Omental fat pad (tissue), 3 donors: ENCODE measurements at regions not wholly inside any gene's neighbourhood (a gene's known extent, or its start where the extent isn't known, plus 50 kb on each side); places are given as distances from the start of the nearest gene placed in this dataset.
"Not testable (repeated sequence)": the region's sequence is repeated elsewhere in the genome, so short reads cannot be mapped to it uniquely, and the experiment has no call there.

ENCODE experiments used
- ATAC-seq: fragments of 150-250 bp; one replicate; pipeline ENCODE4 v1.9.1; 2016; ENCODE audit warnings: mild to moderate bottlenecking, moderate library complexity; ENCODE audit not compliant: low FRiP score
- DNase-seq: peaks from one replicate; pipeline ENCODE4 v3.0.0-alpha.2; 2019; ENCODE audit warnings: low spot score
- TF ChIP-seq, protein P1 (sequence below), 3 donors: fragments of 450-650 bp; IDR thresholded peaks; one replicate each; pipeline ENCODE4 v1.5.1; 2016 to 2017; ENCODE audit warnings: antibody characterized with exemption in 3 of 3, mild to moderate bottlenecking in 3 of 3, moderate library complexity in 2 of 3

- TF ChIP-seq, protein P1, sequence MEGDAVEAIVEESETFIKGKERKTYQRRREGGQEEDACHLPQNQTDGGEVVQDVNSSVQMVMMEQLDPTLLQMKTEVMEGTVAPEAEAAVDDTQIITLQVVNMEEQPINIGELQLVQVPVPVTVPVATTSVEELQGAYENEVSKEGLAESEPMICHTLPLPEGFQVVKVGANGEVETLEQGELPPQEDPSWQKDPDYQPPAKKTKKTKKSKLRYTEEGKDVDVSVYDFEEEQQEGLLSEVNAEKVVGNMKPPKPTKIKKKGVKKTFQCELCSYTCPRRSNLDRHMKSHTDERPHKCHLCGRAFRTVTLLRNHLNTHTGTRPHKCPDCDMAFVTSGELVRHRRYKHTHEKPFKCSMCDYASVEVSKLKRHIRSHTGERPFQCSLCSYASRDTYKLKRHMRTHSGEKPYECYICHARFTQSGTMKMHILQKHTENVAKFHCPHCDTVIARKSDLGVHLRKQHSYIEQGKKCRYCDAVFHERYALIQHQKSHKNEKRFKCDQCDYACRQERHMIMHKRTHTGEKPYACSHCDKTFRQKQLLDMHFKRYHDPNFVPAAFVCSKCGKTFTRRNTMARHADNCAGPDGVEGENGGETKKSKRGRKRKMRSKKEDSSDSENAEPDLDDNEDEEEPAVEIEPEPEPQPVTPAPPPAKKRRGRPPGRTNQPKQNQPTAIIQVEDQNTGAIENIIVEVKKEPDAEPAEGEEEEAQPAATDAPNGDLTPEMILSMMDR (IDR thresholded peaks at IDR 0.05): no peak
- ATAC-seq (no peak), DNase-seq (no peak)
These were observed 108.0 kb upstream of the MDM1 start for GRCh38 chr12:68440068-68440581.

DNA sequence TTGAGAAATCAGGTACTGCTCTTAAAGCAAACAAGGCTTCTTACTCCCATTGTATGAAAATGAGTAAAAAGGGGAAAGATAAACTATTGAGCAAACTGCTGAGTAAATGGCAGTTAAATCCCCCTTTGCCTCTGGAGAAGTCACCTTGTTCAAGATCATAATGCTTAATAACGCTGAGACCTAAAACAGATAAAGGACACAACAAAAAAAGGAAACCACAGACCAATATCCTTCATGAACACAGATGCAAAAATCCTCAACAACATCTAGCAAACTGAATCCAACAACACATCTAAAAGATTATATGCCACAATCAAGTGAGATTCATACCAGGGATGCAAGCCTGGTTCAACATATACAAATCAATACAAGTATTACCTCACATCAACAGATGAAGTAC lies 109.0 kb upstream of the MDM1 start:
- TF ChIP-seq, protein P1 (IDR thresholded peaks at IDR 0.05): no peak
- ATAC-seq (no peak), DNase-seq (no peak)

GRCh38 chr12:68442353-68442972 lies 110.3 kb upstream of the MDM1 start:
- ATAC-seq, DNase-seq: not testable (repeated sequence)

DNA sequence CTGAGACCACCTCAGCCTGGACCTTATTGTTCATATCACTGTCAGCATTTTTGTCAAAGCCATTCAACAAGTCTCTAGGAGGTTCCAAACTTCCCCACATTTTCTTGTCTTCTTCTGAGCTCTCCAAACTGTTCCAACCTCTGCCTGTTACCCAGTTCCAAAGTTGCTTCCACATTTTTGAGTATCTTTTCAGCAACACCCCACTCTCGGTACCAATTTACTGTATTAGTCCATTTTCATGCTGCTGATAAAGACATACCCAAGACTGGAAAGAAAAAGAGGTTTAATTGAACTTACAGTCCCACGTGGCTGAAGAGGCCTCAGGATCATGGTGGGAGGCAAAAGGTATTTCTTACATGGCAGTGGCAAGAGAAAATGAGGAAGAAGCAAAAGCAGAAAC lies 111.5 kb upstream of the MDM1 start:
- not testable (repeated sequence) for ATAC-seq, DNase-seq

DNA sequence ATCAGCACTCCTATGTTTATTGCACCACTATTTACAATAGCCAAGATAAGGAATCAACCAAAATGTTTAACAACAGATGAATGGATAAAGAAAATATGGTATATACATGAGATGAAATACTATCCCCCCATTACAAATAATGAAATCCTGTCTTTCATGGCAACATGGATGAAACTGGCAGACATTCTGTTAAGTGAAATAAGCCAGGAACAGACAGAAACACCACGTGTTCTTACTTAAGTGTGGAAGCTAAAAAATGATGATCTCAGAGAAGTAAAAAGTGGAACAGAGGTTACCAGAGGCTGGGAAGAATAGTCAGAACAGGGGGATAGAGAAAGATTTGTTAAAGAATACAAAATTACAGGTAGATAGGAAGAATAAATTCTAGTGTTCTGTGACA lies 113.7 kb upstream of the MDM1 start:
- ATAC-seq (no peak), DNase-seq (no peak)
- TF ChIP-seq, protein P1 (IDR thresholded peaks at IDR 0.05): no peak

GRCh38 chr12:68446384-68446783 lies 114.2 kb upstream of the MDM1 start:
- DNase-seq (no peak), ATAC-seq (no peak)
- TF ChIP-seq, protein P1 (IDR thresholded peaks at IDR 0.05): no peak

GRCh38 chr12:68446901-68447796 lies 115.0 kb upstream of the MDM1 start:
- ATAC-seq: no peak
- DNase-seq: no peak
- TF ChIP-seq, protein P1 (IDR thresholded peaks at IDR 0.05): no peak

DNA sequence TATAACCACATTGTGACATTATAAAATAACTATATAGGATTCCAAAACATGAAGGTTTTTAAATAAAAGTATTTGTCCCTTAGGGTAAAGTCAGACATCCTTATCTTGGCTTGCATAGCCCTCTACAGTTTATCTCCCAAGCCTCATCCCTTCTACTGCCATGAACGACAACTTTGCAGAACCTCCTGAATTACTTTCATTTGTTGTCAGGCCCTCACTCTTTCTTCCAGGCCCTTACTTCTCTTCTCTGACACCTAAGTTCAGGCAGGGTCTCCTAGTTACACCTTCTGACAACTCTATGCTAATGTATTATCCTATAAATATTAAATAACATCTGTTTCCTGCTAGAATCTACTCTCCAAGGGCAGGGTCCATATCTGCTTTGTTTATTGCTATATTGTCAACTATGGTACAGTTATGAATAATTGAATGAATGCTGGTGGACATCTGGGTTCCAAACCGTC lies 115.7 kb upstream of the MDM1 start:
- TF ChIP-seq, protein P1 (IDR thresholded peaks at IDR 0.05): no peak
- DNase-seq (no peak), ATAC-seq (no peak)
